ENCODE measurements at regions not wholly inside any gene's neighbourhood (a gene's known extent, or its start where the extent isn't known, plus 50 kb on each side); places are given as distances from the start of the nearest gene placed in this dataset.
"Not testable (repeated sequence)": the region's sequence is repeated elsewhere in the genome, so short reads cannot be mapped to it uniquely, and the experiment has no call there.

DNA sequence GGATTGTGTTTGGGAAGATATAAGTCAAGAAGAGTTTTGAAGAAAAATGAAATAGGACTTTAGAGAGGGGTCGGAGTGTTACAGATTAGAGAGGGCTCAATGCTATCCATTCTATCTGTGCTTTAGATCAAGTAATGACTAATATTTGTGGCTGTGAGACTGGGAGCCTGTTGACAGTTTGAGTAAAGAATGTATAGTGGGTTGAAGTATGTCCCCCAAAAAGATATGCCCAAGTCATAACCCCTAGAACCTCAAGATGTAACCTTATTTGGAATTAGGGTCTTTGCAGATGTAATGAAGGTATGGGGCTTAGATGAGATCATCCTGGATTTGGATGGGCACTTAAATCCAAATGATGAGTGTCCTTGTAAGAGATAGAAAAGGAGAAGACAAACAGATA lies 55.3 kb upstream of the SERPINE2 start:
- Histone ChIP-seq H3K36me3 (ENCODE audit: control insufficient read depth in 1 of 2, insufficient read depth in 2 of 2, low read length in 2 of 2) (no peaks in the 10 kb centered on the region), H3K9me3 (ENCODE audit: control insufficient read depth in 1 of 2, low read length in 2 of 2) (no peaks in the 10 kb centered on the region), H3K27me3 (ENCODE audit: control insufficient read depth in 1 of 2, insufficient read depth in 2 of 2, low read length in 2 of 2) (no peaks in the 10 kb centered on the region), H3K27ac (ENCODE audit: low read depth, low read length) (no peak overlapping the region), H3K4me1 (ENCODE audit: control insufficient read depth in 1 of 2, insufficient read depth in 2 of 2, low read length in 2 of 2) (no peaks in the 10 kb centered on the region), H3K4me3 (ENCODE audit: low read depth in 1 of 2, low read length in 2 of 2) (no peak overlapping the region), H3K9ac (ENCODE audit: low read depth in 1 of 2, low read length in 2 of 2) (no peak overlapping the region)

DNA sequence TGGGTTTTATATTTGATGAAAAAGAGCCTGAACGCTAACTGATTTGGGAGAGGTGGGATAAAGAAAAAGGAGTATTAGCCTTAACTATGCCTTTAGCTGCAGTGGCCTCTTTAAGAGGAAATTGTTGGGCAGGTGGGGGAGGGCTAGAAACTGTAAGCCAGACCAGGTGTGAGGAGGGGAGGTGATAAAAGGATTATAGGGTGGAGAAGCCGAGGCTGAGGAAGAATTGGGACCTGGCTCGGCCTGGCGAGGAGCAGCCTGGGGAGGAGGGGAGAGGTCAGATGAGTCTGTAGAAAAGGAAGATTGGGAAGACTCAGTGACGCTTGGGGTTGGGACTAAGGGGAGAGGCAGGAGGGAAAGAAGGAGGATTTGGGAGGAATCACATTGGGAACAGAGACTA lies 52.6 kb upstream of the SERPINE2 start:
- not testable (repeated sequence) for H3K36me3 ChIP-seq (ENCODE audit: control insufficient read depth in 1 of 2, insufficient read depth in 2 of 2, low read length in 2 of 2); H3K4me1 ChIP-seq (ENCODE audit: control insufficient read depth in 1 of 2, insufficient read depth in 2 of 2, low read length in 2 of 2); H3K9ac ChIP-seq (ENCODE audit: low read depth in 1 of 2, low read length in 2 of 2); H3K9me3 ChIP-seq (ENCODE audit: control insufficient read depth in 1 of 2, low read length in 2 of 2); H3K27ac ChIP-seq (ENCODE audit: low read depth, low read length); H3K4me3 ChIP-seq (ENCODE audit: low read depth in 1 of 2, low read length in 2 of 2); H3K27me3 ChIP-seq (ENCODE audit: control insufficient read depth in 1 of 2, insufficient read depth in 2 of 2, low read length in 2 of 2)

GRCh38 chr2:224089606-224090005 lies 50.5 kb upstream of the SERPINE2 start:
- H3K9ac ChIP-seq (ENCODE audit: low read depth in 1 of 2, low read length in 2 of 2); H3K27ac ChIP-seq (ENCODE audit: low read depth, low read length); H3K36me3 ChIP-seq (ENCODE audit: control insufficient read depth in 1 of 2, insufficient read depth in 2 of 2, low read length in 2 of 2); H3K4me1 ChIP-seq (ENCODE audit: control insufficient read depth in 1 of 2, insufficient read depth in 2 of 2, low read length in 2 of 2); H3K9me3 ChIP-seq (ENCODE audit: control insufficient read depth in 1 of 2, low read length in 2 of 2); H3K4me3 ChIP-seq (ENCODE audit: low read depth in 1 of 2, low read length in 2 of 2); H3K27me3 ChIP-seq (ENCODE audit: control insufficient read depth in 1 of 2, insufficient read depth in 2 of 2, low read length in 2 of 2): not testable (repeated sequence)

Measured in duodenal mucosa (tissue), 2 donors.